Glomerular visceral epithelial cell (primary cell): ENCODE measurements at regions not wholly inside any gene's neighbourhood (a gene's known extent, or its start where the extent isn't known, plus 50 kb on each side); places are given as distances from the start of the nearest gene placed in this dataset.
"Not testable (repeated sequence)": the region's sequence is repeated elsewhere in the genome, so short reads cannot be mapped to it uniquely, and the experiment has no call there.

Experiments used
- DNase-seq: peaks from one replicate; pipeline ENCODE4 v3.0.0-alpha.2; 2016; ENCODE audit errors: extremely low spot score

GRCh38 chr14:106518054-106518943 is 991.9 kb downstream of the TMEM121 start:
- DNase-seq = no peak

- not testable (repeated sequence) for DNase-seq
Observed at GRCh38 chr14:106522118-106522517, 995.7 kb downstream of the TMEM121 start.

GRCh38 chr14:106522990-106523389 is 996.6 kb downstream of the TMEM121 start:
- DNase-seq = no peak

DNA sequence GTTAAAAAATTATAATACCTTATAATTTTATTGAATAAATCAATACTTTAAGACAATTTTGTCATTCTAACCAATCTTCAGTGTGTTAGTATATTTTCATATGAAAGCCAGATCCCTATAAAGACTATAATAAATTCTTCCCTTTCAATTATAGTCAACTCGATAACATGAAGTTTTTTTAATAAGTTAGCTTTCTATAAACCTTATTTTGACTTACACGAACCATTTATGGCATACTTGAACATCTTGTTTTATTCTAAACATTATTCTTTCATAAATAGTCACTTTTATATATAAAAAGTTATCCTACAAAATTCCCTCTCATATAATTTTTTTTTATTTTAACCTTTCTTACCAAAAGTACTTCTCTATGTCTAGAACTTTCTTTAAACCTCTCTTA is 1002.3 kb downstream of the TMEM121 start:
- DNase-seq = no peak

DNA sequence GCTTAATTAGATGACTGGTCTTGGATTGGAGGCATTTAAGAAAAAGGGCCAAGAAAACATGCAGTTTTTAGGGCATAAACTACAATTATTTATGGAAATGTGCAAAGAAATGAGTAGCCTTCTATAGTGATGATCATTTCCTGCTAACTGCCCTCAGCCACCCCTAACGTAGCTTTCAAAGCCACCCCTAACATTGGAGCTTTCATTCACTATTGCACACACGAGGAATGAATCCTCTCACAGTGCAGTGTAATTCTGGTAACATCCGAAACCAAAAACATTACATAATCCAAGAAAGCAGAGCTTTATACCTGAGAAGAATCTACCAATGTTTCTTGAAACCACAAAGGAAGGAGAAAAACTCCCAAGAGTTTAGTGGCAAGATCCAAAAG is 1003.6 kb downstream of the TMEM121 start:
- DNase-seq = no peak

GRCh38 chr14:106530423-106531107 is 1004.2 kb downstream of the TMEM121 start:
- no peak for DNase-seq

DNA sequence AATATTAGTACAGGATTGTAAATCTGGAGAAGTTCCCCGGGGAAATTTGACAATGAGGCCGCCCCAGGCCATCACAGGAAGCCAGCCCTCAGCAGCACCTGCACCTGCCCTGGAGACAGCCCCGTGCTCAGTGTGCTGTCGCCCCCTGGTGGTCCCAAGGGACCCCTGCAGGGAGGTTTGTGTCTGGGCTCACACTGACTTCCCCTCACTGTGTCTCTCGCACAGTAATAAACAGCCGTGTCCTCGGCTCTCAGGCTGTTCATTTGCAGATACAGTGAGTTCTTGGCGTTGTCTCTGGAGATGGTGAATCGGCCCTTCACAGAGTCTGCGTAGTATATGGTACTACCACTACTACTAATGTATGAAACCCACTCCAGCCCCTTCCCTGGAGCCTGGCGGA is 1011.2 kb downstream of the TMEM121 start:
- DNase-seq = not testable (repeated sequence)

DNA sequence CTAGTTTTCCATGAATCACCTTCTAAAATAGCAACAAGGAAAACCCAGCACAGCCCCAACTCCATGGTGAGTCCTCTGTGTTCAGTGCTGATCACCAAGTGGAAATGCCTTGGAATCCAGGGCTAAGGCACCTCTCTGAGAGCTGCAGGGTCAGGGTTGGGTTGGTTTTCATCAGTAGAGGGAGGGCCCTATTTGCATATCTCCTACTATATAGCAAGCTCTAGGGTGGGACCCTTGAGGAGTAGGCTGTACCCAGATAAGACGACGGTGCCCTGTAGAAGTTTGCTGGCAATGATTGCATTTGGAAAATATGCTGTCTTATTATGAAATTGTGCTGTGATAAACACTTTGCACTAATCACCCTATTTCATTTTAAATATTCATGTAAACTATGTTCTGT is 1011.8 kb downstream of the TMEM121 start:
- DNase-seq = no peak

DNA sequence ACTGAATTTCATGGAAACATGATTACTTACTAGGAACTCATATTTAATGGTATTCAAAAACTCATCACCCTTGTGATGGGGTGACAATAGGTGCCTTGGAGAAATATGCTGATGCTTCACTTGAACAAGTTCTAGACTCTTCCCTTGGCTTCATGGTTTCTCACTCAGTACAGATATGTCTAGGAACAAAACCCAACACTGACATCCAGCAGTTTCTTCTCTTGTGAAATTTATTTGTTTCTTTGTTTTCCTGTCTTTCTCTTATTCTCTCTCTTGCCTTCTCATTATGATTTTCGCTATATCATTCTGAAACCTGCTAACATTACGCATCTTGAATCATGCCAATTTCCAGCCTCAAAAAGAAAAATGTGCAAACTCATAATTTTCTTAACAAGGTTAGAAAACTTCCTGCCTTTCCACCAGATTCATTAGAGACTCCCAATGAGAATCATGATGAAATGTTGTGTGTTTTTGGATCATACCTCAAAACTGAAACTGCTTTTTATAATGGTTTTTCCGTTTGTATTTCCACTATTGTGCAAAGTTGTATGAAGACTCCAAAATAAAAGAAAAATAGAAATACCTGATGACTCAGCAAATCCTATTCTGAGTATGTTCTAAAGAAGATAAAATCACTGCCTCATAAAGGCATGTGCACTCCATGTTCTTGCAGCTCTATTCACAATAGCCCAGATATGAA is 1021.5 kb downstream of the TMEM121 start:
- DNase-seq = no peak

DNA sequence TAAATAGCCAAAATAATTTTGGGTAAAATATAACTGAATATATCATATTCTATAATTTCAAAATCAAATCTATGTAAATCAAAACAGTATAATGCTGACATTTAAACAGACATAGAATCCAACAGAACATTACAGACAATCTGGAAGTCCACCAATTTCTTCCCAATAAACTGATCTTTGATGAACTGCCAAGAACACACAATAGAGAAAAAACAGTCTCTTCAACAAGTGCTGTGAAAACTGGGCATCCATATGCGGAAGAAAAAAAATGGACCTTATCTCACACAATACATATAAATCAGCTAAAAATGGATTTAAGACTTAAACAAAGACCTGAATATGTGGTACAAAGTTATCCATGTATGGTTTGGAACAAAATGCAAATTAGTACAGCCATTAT is 1022.7 kb downstream of the TMEM121 start:
- no peak for DNase-seq

GRCh38 chr14:106551265-106551664 is 1024.9 kb downstream of the TMEM121 start:
- DNase-seq = no peak

DNA sequence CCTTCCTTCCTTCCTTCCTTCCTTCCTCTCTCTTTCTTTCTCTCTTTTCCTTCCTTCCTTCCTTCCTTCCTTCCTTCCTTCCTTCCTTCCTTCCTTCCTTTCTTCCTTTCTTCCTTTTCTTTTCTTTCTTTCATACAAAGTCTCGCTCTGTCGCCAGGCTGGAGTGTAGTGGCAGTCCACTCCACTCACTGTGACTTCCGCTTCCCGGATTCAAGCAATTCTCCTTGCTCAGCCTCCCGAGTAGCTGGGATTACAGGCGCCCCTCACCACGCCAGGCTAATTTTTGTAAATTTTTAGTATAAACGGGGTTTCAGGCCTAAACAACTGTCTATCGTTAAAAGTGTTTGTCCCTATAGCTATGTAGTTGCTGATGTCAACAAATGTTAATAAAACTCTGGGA is 1029.8 kb downstream of the TMEM121 start:
- DNase-seq = not testable (repeated sequence)

- DNase-seq = no peak
Observed at GRCh38 chr14:106556665-106557289, 1030.4 kb downstream of the TMEM121 start.

DNA sequence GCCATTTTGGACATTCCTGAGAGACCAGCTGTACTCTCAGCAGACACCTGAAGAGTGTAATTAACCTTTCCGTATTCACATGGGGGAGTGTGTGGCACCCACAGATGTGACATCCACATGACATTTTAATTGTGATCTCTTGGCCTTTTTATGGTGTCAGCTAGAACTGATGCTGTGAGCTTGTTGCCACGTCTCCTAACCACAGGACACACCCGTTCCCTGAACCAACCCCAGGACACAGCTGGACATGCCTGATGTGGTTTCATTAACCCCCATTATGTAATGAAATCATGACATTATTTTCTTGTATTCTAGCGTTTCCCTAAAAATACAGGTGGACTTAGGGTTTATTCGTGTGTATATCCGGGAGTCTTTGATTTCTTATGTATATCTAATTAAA is 1036.1 kb downstream of the TMEM121 start:
- no peak for DNase-seq

GRCh38 chr14:106564058-106564643 is 1037.8 kb downstream of the TMEM121 start:
- no peak for DNase-seq

- no peak for DNase-seq
Observed at GRCh38 chr14:106578481-106578880, 1052.1 kb downstream of the TMEM121 start.

DNA sequence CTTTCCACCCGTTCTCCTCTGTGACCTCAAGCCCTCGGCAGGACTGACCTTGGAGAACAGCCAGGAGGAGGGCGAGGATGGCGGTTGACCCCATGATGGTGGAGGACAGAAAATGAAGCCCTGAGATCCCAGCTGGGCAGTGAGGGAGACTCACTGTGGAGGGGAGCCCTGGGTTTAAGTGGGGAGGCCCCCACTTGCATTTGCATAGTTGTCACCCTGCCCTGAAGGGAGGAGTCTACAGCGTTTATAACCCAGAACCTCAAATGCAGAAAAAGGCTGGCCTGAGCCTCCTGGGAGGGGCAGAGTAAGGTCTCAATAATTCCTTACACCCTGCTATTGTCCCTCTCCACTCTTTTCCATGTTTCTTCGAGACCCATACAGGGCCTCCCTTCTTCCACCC is 1052.7 kb downstream of the TMEM121 start:
- DNase-seq = no peak

DNA sequence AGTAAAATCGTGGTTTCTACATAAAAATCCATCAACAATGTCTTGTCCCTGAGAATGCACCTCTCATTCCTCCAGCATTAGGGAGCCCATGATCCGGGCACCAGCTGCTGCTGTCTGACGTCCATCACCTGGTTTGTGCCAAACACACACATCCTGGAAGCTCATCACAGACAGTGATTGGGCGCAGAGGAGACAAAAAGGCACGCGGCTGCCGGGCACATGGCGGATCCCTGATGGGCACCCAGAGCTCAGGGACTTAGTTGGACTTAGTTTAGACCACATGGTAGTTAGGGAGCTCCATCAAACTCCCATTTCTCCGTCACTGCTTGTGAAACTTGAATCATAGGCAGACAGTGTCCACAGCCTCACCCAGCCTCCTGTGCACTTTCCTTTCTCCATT is 1059.3 kb downstream of the TMEM121 start:
- no peak for DNase-seq

GRCh38 chr14:106586098-106586704 is 1059.8 kb downstream of the TMEM121 start:
- no peak for DNase-seq

DNA sequence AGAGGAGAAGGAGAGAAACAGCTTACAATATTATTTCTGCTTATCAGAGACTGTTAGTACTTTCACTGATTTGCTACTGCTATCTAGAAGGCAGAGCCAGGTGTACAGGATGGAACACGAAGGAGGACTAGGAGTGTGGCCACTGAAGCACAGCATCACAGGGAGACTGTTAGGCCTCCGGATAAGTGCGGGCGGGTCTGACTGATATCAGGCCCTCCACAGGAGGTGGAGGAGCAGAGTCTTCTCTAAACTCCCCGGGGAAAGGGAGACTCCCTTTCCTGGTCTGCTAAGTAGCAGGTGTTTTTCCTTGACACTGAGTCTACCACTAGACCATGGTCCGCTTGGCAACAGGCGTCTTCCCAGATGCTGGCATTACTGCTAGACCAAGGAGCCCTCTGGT is 1065.2 kb downstream of the TMEM121 start:
- DNase-seq = not testable (repeated sequence)
